ENCODE measurements at regions not wholly inside any gene's neighbourhood (a gene's known extent, or its start where the extent isn't known, plus 50 kb on each side); places are given as distances from the start of the nearest gene placed in this dataset.

DNA sequence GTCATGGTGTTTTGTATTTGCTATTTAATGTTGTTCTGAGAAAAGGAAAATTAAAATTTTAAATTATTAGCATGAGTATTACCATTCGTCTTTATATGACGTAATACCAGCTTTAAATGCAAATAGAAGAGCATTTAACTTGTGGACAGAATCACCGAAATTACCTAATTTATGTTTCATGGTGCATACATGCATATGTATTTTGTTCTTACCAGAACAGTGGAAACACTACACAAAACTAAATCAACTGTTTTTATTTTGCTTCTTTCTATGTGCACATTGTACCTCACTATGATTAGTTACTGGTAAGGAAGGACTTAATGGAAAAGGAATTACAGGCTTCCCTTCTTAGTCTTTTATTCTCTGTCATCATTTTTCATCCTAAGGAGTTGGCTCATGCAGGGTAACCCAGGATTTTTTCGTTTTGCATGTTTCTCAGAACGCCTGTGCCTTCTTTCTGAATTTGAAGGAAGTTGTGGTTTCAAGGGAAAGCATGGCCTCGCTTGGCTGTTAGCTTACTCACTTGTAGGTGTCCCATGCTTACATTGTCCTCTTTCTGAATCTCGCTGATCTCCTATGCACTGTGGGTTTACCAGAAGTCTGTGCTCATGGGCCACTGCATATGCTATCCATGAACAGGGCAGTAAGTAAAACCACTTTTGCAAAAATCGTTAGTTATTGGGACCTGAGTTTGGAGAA, 300.0 kb upstream of the PUDP start:
- TF ChIP-seq, protein P1, sequence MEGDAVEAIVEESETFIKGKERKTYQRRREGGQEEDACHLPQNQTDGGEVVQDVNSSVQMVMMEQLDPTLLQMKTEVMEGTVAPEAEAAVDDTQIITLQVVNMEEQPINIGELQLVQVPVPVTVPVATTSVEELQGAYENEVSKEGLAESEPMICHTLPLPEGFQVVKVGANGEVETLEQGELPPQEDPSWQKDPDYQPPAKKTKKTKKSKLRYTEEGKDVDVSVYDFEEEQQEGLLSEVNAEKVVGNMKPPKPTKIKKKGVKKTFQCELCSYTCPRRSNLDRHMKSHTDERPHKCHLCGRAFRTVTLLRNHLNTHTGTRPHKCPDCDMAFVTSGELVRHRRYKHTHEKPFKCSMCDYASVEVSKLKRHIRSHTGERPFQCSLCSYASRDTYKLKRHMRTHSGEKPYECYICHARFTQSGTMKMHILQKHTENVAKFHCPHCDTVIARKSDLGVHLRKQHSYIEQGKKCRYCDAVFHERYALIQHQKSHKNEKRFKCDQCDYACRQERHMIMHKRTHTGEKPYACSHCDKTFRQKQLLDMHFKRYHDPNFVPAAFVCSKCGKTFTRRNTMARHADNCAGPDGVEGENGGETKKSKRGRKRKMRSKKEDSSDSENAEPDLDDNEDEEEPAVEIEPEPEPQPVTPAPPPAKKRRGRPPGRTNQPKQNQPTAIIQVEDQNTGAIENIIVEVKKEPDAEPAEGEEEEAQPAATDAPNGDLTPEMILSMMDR (conservative IDR thresholded peaks at IDR 0.05 in 1 of 2, IDR thresholded peaks at IDR 0.05 in 1 of 2; ENCODE audit: extremely low read depth in 1 of 2, insufficient read depth in 1 of 2, low read depth in 1 of 2, low read length in 2 of 2), result no peak
- TF ChIP-seq EZH2 (IDR thresholded peaks at IDR 0.05; ENCODE audit: borderline replicate concordance, low read length), result no peak
